OCI-LY3 (cell line): ENCODE measurements at regions not wholly inside any gene's neighbourhood (a gene's known extent, or its start where the extent isn't known, plus 50 kb on each side); places are given as distances from the start of the nearest gene placed in this dataset.

Experiments used
- H2AFZ ChIP-seq: fragments of 200-600, 300-600 bp; shearing (Covaris generic); 2 replicates; pipeline ENCODE4 v1.6.0; 2014; ENCODE audit warnings: antibody characterized with exemption, low read depth, low read length
- H3K27ac ChIP-seq: fragments of 200-600, 300-600 bp; sonication (generic); 2 replicates; pipeline ENCODE4 v1.5.1; 2014; ENCODE audit warnings: mild to moderate bottlenecking, low read length, moderate library complexity, mixed read lengths
- H3K27me3 ChIP-seq: fragments of 200-600, 300-600 bp; sonication (generic); 2 replicates; pipeline ENCODE4 v1.6.1; 2014; ENCODE audit warnings: low read depth, low read length, mixed read lengths
- H3K36me3 ChIP-seq: fragments of 200-600, 300-600 bp; sonication (generic); replicated peaks from 2 replicates; pipeline ENCODE3; 2014; ENCODE audit warnings: low read depth, low read length, mixed read lengths
- H3K4me1 ChIP-seq: fragments of 300-600, 200-600 bp; sonication (generic); 2 replicates; pipeline ENCODE4 v1.6.1; 2014; ENCODE audit warnings: low read length, mixed read lengths
- H3K4me2 ChIP-seq: fragments of 200-600, 300-600 bp; sonication (generic); 2 replicates; pipeline ENCODE4 v1.6.1; 2014; ENCODE audit warnings: low read length, mixed read lengths
- H3K4me3 ChIP-seq: fragments of 300-600, 200-600 bp; sonication (generic); 2 replicates; pipeline ENCODE4 v1.5.1; 2014; ENCODE audit warnings: antibody characterized with exemption, mild to moderate bottlenecking, low read length, moderate library complexity
- H3K79me2 ChIP-seq: fragments of 300-600, 200-600 bp; shearing (Covaris generic); 2 replicates; pipeline ENCODE4 v1.6.1; 2014; ENCODE audit warnings: mild to moderate bottlenecking, low read length, mixed read lengths
- H3K9ac ChIP-seq: fragments of 300-600, 200-600 bp; shearing (Covaris generic); 2 replicates; pipeline ENCODE4 v1.6.0; 2014; ENCODE audit warnings: mild to moderate bottlenecking, low read length, moderate library complexity
- H3K9me3 ChIP-seq: fragments of 200-600, 300-600 bp; shearing (Covaris generic); 2 replicates; pipeline ENCODE4 v1.6.1; 2014; ENCODE audit warnings: low read length, mixed read lengths; ENCODE audit not compliant: insufficient read depth
- H4K20me1 ChIP-seq: fragments of 200-600, 300-600 bp; sonication (generic); 2 replicates; pipeline ENCODE4 v1.6.1; 2016; ENCODE audit warnings: low read length, mixed read lengths; ENCODE audit not compliant: insufficient read depth
- EZH2phosphoT487 ChIP-seq: fragments of 200-600 bp; shearing (Covaris generic); IDR thresholded peaks from 2 replicates; pipeline ENCODE4 v1.6.1; 2018; ENCODE audit warnings: antibody characterized with exemption, mixed run types, low read depth
- TF ChIP-seq, protein P1 (sequence below): fragments of 200-600, 300-600 bp; sonication (generic); IDR thresholded peaks from 2 replicates; pipeline ENCODE4 v1.5.1; 2014; ENCODE audit warnings: antibody characterized with exemption, low read length, low read depth

DNA sequence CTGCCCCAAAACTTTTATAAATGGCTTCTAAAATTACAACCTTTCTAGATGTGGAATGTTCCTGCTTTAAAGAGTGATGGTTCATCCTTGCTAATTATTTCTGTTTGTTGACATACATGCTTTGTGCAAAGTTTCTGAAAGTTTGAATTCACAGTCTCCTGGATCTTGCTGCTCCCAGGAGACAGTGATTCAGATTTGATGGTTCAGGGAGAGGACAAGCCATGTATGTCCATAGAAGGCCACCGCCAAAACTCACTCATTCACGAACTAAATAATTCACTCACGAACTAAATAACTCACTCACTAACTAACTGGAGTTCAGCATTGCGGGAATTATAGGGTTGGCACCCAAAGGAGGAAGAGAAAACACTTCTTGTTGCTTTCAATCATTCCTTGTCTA, 416.5 kb upstream of the ZEB2 start:
- TF ChIP-seq, protein P1, sequence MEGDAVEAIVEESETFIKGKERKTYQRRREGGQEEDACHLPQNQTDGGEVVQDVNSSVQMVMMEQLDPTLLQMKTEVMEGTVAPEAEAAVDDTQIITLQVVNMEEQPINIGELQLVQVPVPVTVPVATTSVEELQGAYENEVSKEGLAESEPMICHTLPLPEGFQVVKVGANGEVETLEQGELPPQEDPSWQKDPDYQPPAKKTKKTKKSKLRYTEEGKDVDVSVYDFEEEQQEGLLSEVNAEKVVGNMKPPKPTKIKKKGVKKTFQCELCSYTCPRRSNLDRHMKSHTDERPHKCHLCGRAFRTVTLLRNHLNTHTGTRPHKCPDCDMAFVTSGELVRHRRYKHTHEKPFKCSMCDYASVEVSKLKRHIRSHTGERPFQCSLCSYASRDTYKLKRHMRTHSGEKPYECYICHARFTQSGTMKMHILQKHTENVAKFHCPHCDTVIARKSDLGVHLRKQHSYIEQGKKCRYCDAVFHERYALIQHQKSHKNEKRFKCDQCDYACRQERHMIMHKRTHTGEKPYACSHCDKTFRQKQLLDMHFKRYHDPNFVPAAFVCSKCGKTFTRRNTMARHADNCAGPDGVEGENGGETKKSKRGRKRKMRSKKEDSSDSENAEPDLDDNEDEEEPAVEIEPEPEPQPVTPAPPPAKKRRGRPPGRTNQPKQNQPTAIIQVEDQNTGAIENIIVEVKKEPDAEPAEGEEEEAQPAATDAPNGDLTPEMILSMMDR: no peak
- TF ChIP-seq EZH2phosphoT487: no peak
- H4K20me1 ChIP-seq: no peaks in the 10 kb centered on the region
- H3K4me2 ChIP-seq: no peak overlapping the region
- no peaks in the 10 kb centered on the region for H3K36me3 ChIP-seq
- peaks cover 6% of the 10 kb centered on the region for H3K4me1 ChIP-seq
- H3K79me2 ChIP-seq: no peaks in the 10 kb centered on the region
- no peak overlapping the region for H2AFZ ChIP-seq
- no peak overlapping the region for H3K9ac ChIP-seq
- no peaks in the 10 kb centered on the region for H3K9me3 ChIP-seq
- no peaks in the 10 kb centered on the region for H3K27me3 ChIP-seq
- no peak overlapping the region for H3K4me3 ChIP-seq
- H3K27ac ChIP-seq: no peak overlapping the region

DNA sequence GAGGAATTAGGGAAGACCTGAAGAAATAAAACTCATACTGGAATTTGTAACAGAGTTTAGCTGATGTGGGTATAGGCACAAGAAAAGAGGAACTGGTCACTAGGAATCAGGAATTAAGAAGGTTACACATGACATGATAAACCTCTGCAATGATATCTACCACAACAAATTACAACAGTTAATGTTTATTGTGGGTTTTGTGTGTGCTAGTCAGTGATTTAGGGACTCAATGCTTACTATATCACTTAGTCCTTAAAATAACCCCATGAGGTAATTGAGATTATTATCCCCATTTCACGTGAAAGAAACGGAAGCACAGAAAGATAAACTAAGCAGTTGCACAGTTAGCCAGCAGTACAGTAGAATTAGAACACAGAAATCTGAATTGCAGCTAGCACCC, 415.8 kb upstream of the ZEB2 start:
- Histone ChIP-seq H3K4me3 (no peak overlapping the region), H3K27me3 (no peaks in the 10 kb centered on the region), H3K9me3 (no peaks in the 10 kb centered on the region), H3K36me3 (no peaks in the 10 kb centered on the region), H4K20me1 (no peaks in the 10 kb centered on the region), H3K4me2 (no peak overlapping the region), H3K79me2 (no peaks in the 10 kb centered on the region), H3K27ac (no peak overlapping the region), H3K9ac (no peak overlapping the region), H2AFZ (no peak overlapping the region), H3K4me1 (peaks cover 6% of the 10 kb centered on the region)
- no peak for TF ChIP-seq EZH2phosphoT487
- TF ChIP-seq, protein P1: no peak

DNA sequence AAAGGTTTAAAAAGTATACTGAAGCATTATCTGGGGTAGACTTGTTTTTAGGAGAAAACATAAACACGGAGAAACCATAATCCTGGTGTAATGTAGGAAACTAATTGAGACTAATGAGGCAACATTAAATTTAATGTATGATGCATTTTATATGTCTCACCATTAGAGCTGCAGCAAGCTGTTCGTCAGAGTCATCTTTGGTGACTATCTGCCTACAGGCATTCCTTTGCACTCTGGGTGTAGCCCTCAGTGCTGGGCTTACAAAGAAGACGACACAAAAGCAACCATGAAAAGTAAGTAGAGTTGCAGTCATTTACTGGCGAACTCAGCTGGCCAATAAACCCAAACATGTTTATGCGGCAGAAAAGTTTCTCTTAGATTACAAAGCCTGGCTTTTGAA, 415.3 kb upstream of the ZEB2 start:
- Histone ChIP-seq H2AFZ (no peak overlapping the region), H3K4me2 (no peak overlapping the region), H3K4me3 (no peak overlapping the region), H3K79me2 (no peaks in the 10 kb centered on the region), H3K36me3 (no peaks in the 10 kb centered on the region), H3K27ac (no peak overlapping the region), H3K27me3 (no peaks in the 10 kb centered on the region), H3K9ac (no peak overlapping the region), H4K20me1 (no peaks in the 10 kb centered on the region), H3K9me3 (no peaks in the 10 kb centered on the region), H3K4me1 (peaks cover 6% of the 10 kb centered on the region)
- TF ChIP-seq EZH2phosphoT487: no peak
- TF ChIP-seq, protein P1: no peak

DNA sequence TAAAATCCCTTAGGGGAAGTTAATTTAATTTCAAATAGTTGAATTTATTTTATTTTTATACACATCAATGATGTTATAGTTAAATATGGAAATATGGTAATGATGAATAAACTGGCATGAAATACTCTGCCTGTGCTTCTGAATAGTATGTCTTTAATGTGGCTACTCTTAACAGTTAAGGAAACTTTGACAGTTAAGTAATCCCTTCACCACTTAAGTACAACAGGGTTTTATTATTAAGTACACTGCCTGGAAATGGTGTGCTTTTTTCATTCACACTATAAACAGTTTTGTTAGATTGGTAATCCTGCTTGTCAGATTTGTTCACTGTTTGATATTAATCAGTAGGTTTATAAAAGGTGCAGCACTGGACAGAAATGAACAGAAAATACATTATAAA, 412.0 kb upstream of the ZEB2 start:
- Histone ChIP-seq H3K27ac (no peak overlapping the region), H2AFZ (no peak overlapping the region), H3K4me2 (no peak overlapping the region), H3K27me3 (no peaks in the 10 kb centered on the region), H3K36me3 (no peaks in the 10 kb centered on the region), H4K20me1 (no peaks in the 10 kb centered on the region), H3K9me3 (no peaks in the 10 kb centered on the region), H3K4me3 (no peak overlapping the region), H3K4me1 (peaks cover 6% of the 10 kb centered on the region), H3K79me2 (no peaks in the 10 kb centered on the region), H3K9ac (no peak overlapping the region)
- TF ChIP-seq EZH2phosphoT487: no peak
- TF ChIP-seq, protein P1: no peak
